Heart right ventricle (tissue), 16 donors: ENCODE measurements at regions not wholly inside any gene's neighbourhood (a gene's known extent, or its start where the extent isn't known, plus 50 kb on each side); places are given as distances from the start of the nearest gene placed in this dataset.

ENCODE experiments used
- ATAC-seq, 8 donors: fragments of 200-7000 bp; cut with Tn5 transposase; one replicate each; pipeline ENCODE4 v1.9.1; 2020; ENCODE audit warnings: mild to moderate bottlenecking in 8 of 8, moderate library complexity in 8 of 8, moderate number of reproducible peaks in 1 of 8
- DNase-seq, 2 donors: peaks; one replicate each; pipeline ENCODE4 v3.0.0-alpha.2; 2020
- H3K27ac ChIP-seq, 10 donors: fragments of 200-600 bp; sonication (generic) in 2 of 10; one replicate each; pipeline versions ENCODE4 v1.5.0 to v1.8.0; 2020 to 2022; ENCODE audit warnings: mild to moderate bottlenecking in 3 of 10
- H3K27me3 ChIP-seq, 7 donors: fragments of 200-600 bp; one replicate each; pipeline ENCODE4 v1.8.0; 2021 to 2022; ENCODE audit warnings: mild to moderate bottlenecking in 2 of 7
- H3K36me3 ChIP-seq, 9 donors: fragments of 200-600 bp; sonication (generic) in 1 of 9; one replicate each; pipeline versions ENCODE4 v1.5.0 to v1.8.0; 2020 to 2022; ENCODE audit warnings: mild to moderate bottlenecking in 2 of 9
- H3K4me1 ChIP-seq, 9 donors: fragments of 200-600 bp; sonication (generic) in 1 of 9; one replicate each; pipeline versions ENCODE4 v1.5.0 to v1.8.0; 2020 to 2022; ENCODE audit warnings: mild to moderate bottlenecking in 4 of 9
- H3K4me3 ChIP-seq, 10 donors: fragments of 200-600 bp; sonication (generic) in 2 of 10; one replicate each; pipeline versions ENCODE4 v1.5.0 to v1.8.0; 2020 to 2022; ENCODE audit warnings: mild to moderate bottlenecking in 7 of 10, moderate library complexity in 2 of 10
- H3K9me3 ChIP-seq, 11 donors: fragments of 200-600 bp in 10 of 11; sonication (generic) in 2 of 11; one replicate each; pipeline versions ENCODE4 v1.5.0 to v1.8.0; 2013 to 2022; ENCODE audit warnings: mild to moderate bottlenecking in 2 of 11, control low read depth in 1 of 11, moderate library complexity in 1 of 11
- CTCF ChIP-seq, 9 donors: fragments of 200-600 bp; sonication (generic) in 2 of 9; IDR thresholded peaks; one replicate each; pipeline versions ENCODE4 v1.5.0 to v1.8.0; 2021 to 2022; ENCODE audit warnings: antibody characterized with exemption in 9 of 9, mild to moderate bottlenecking in 5 of 9, moderate library complexity in 1 of 9
- WGBS, 2 donors: extraction: QIAGEN DNeasy Blood & Tissue Kit; methylation state at CpG; one replicate each; pipeline ENCODE4 v1.1.7; 2013; ENCODE audit warnings: inconsistent platforms in 1 of 2; 5-methylcytosine and 5-hydroxymethylcytosine counted together
- intact Hi-C, 10 donors: fragments of 100-400 bp; cut with DNase I; formaldehyde crosslinking; loops; one replicate each; pipeline versions ENCODE4 v1.11.1 to v1.14.2; 2022
- donor health status: Arrhythmogenic right ventricular cardiomyopathy.
- donor health status: ischemic (EF 13 %, LVEDD 7.1; RV severe dilation, severe dysfunction).
- donor health status: healthy with polysubstance abuse.
- donor health status: DM: no; HTN: yes; CAD: no.
- donor health status: DM: no; HTN: no; CAD: no.
- donor health status: ischemic (EF 25% LVEDD 6.9; RV normal size, moderate dysfunction).
- donor health status: ischemic (EF 25% LVEDD 5.7; RV mildly dilated, moderate dysfunction).
- donor health status: healthy.
- donor health status: DM: yes; HTN: yes; CAD: no.
- donor health status: Ischemic cardiomyopathy.
- donor health status: ischemic (EF 35%, LVEDD 5.7; RV mildly dilated, moderate dysfunction).
- donor health status: nonischemic (EF 11% LVEDD 7.7; RV severe dilation, severe dysfunction).
- donor health status: DM: yes; HTN: yes; CAD: no.
- donor health status: PGD.
- donor health status: ischemic (EF 29% LVEDD 5.4; RV normal size, mild dysfunction).
- donor health status: nonischemic (EF 23%, LVEDD 6.1; RV moderate dilation, normal function).

- H3K27me3 ChIP-seq, result peaks cover 0 to 18% (median 0%) of the 10 kb centered on the region in 7 donors
- DNase-seq, result no peak
- H3K36me3 ChIP-seq, result no peaks in the 10 kb centered on the region
- no peak overlapping the region for H3K27ac ChIP-seq
- no peaks in the 10 kb centered on the region for H3K4me1 ChIP-seq
- no peak for ATAC-seq
- no peak for TF ChIP-seq CTCF (IDR thresholded peaks at IDR 0.05)
- WGBS, 2 donors, result 80 to 83% methylated on average over 3 of the region's 3 CpGs
- intact Hi-C loops, result no loop called here
- H3K4me3 ChIP-seq, result no peak overlapping the region
- peaks cover 0 to 16% (median 0%) of the 10 kb centered on the region in 11 donors for H3K9me3 ChIP-seq
Observed at GRCh38 chr21:41031701-41032220, 136.2 kb upstream of the BACE2 start.

GRCh38 chr21:41032541-41032940 is 135.4 kb upstream of the BACE2 start:
- Histone ChIP-seq H3K4me3 (no peak overlapping the region), H3K9me3 (peaks cover 0 to 16% (median 0%) of the 10 kb centered on the region in 11 donors), H3K27ac (no peak overlapping the region), H3K36me3 (no peaks in the 10 kb centered on the region), H3K4me1 (no peaks in the 10 kb centered on the region), H3K27me3 (peaks cover 0 to 19% (median 0%) of the 10 kb centered on the region in 7 donors)
- no peak for ATAC-seq
- no peak for DNase-seq
- WGBS, 2 donors, result 83 to 88% methylated on average over 1 of the region's 1 CpG
- intact Hi-C loops, result no loop called here
- TF ChIP-seq CTCF (IDR thresholded peaks at IDR 0.05), result no peak

- H3K9me3 ChIP-seq, result peaks cover 0 to 10% (median 0%) of the 10 kb centered on the region in 11 donors
- intact Hi-C loops, result no loop called here
- WGBS, 2 donors, result 86 to 91% methylated on average over 6 of the region's 6 CpGs
- no peak for TF ChIP-seq CTCF (IDR thresholded peaks at IDR 0.05)
- DNase-seq (no peak), ATAC-seq (no peak)
- peaks cover 0 to 18% (median 0%) of the 10 kb centered on the region in 7 donors for H3K27me3 ChIP-seq
- H3K4me1 ChIP-seq, result no peaks in the 10 kb centered on the region
- no peak overlapping the region for H3K4me3 ChIP-seq
- no peak overlapping the region for H3K27ac ChIP-seq
- H3K36me3 ChIP-seq, result no peaks in the 10 kb centered on the region
Observed at GRCh38 chr21:41037212-41037611, 130.7 kb upstream of the BACE2 start.

- no peak overlapping the region for H3K4me3 ChIP-seq
Observed at GRCh38 chr21:41037936-41038335, 130.0 kb upstream of the BACE2 start.

More at GRCh38 chr21:41037936-41038335, 130.0 kb upstream of the BACE2 start:
- H3K27me3 ChIP-seq, result peaks cover 0 to 16% (median 4%) of the 10 kb centered on the region in 7 donors
- intact Hi-C loops, result no loop called here
- DNase-seq, result no peak
- H3K4me1 ChIP-seq, result no peaks in the 10 kb centered on the region
- TF ChIP-seq CTCF (IDR thresholded peaks at IDR 0.05), result no peak
- no peaks in the 10 kb centered on the region for H3K36me3 ChIP-seq
- WGBS, 2 donors, result 96 to 100% methylated on average over 1 of the region's 1 CpG
- no peak overlapping the region for H3K27ac ChIP-seq
- peaks cover 0 to 10% (median 0%) of the 10 kb centered on the region in 11 donors for H3K9me3 ChIP-seq
- no peak for ATAC-seq
